ENCODE measurements at regions not wholly inside any gene's neighbourhood (a gene's known extent, or its start where the extent isn't known, plus 50 kb on each side); places are given as distances from the start of the nearest gene placed in this dataset.

- 0 out of 3 replicates have a peak, but pooled peaks have one; percentile 22 for ATAC-seq
- TF ChIP-seq CSRNP3 (CRISPR knock-in tag; IDR thresholded peaks at IDR 0.05) = no peak
- no peak for TF ChIP-seq PPARA (CRISPR knock-in tag; IDR thresholded peaks at IDR 0.05; ENCODE audit: borderline replicate concordance)
- no peak for TF ChIP-seq ZNF565 (CRISPR knock-in tag; conservative IDR thresholded peaks at IDR 0.05; ENCODE audit: low read depth)
- TF ChIP-seq ZFP30 (CRISPR knock-in tag; IDR thresholded peaks at IDR 0.05) = no peak
- TF ChIP-seq, protein P1, sequence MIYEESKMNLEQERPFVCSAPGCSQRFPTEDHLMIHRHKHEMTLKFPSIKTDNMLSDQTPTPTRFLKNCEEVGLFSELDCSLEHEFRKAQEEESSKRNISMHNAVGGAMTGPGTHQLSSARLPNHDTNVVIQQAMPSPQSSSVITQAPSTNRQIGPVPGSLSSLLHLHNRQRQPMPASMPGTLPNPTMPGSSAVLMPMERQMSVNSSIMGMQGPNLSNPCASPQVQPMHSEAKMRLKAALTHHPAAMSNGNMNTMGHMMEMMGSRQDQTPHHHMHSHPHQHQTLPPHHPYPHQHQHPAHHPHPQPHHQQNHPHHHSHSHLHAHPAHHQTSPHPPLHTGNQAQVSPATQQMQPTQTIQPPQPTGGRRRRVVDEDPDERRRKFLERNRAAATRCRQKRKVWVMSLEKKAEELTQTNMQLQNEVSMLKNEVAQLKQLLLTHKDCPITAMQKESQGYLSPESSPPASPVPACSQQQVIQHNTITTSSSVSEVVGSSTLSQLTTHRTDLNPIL (CRISPR knock-in tag; IDR thresholded peaks at IDR 0.05; ENCODE audit: low read depth) = no peak
- TF ChIP-seq CSDC2 (CRISPR knock-in tag; IDR thresholded peaks at IDR 0.05) = no peak
- TF ChIP-seq SNAI2 (CRISPR knock-in tag; IDR thresholded peaks at IDR 0.05) = no peak
- TF ChIP-seq ESRRG (CRISPR knock-in tag; IDR thresholded peaks at IDR 0.05) = no peak
- TF ChIP-seq PATZ1 (CRISPR knock-in tag; IDR thresholded peaks at IDR 0.05; ENCODE audit: borderline replicate concordance) = no peak
- no peak for TF ChIP-seq RARB (CRISPR knock-in tag; IDR thresholded peaks at IDR 0.05)
- no peak for TF ChIP-seq ZC3H10 (CRISPR knock-in tag; IDR thresholded peaks at IDR 0.05)
- TF ChIP-seq TOX (CRISPR knock-in tag; IDR thresholded peaks at IDR 0.05; ENCODE audit: borderline replicate concordance) = no peak
- TF ChIP-seq ZFP3 (CRISPR knock-in tag; IDR thresholded peaks at IDR 0.05) = no peak
- TF ChIP-seq TCF4 (CRISPR knock-in tag; IDR thresholded peaks at IDR 0.05; ENCODE audit: borderline replicate concordance) = no peak
- TF ChIP-seq OSR1 (CRISPR knock-in tag; IDR thresholded peaks at IDR 0.05) = no peak
- no peak for TF ChIP-seq GLIS3 (CRISPR knock-in tag; IDR thresholded peaks at IDR 0.05)
- TF ChIP-seq BACH2 (CRISPR knock-in tag; IDR thresholded peaks at IDR 0.05; ENCODE audit: borderline replicate concordance) = no peak
- TF ChIP-seq, protein P2, sequence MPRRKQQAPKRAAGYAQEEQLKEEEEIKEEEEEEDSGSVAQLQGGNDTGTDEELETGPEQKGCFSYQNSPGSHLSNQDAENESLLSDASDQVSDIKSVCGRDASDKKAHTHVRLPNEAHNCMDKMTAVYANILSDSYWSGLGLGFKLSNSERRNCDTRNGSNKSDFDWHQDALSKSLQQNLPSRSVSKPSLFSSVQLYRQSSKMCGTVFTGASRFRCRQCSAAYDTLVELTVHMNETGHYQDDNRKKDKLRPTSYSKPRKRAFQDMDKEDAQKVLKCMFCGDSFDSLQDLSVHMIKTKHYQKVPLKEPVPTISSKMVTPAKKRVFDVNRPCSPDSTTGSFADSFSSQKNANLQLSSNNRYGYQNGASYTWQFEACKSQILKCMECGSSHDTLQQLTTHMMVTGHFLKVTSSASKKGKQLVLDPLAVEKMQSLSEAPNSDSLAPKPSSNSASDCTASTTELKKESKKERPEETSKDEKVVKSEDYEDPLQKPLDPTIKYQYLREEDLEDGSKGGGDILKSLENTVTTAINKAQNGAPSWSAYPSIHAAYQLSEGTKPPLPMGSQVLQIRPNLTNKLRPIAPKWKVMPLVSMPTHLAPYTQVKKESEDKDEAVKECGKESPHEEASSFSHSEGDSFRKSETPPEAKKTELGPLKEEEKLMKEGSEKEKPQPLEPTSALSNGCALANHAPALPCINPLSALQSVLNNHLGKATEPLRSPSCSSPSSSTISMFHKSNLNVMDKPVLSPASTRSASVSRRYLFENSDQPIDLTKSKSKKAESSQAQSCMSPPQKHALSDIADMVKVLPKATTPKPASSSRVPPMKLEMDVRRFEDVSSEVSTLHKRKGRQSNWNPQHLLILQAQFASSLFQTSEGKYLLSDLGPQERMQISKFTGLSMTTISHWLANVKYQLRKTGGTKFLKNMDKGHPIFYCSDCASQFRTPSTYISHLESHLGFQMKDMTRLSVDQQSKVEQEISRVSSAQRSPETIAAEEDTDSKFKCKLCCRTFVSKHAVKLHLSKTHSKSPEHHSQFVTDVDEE (CRISPR knock-in tag; IDR thresholded peaks at IDR 0.05) = no peak
- TF ChIP-seq ZNF8 (CRISPR knock-in tag; IDR thresholded peaks at IDR 0.05) = no peak
- TF ChIP-seq, protein P3, sequence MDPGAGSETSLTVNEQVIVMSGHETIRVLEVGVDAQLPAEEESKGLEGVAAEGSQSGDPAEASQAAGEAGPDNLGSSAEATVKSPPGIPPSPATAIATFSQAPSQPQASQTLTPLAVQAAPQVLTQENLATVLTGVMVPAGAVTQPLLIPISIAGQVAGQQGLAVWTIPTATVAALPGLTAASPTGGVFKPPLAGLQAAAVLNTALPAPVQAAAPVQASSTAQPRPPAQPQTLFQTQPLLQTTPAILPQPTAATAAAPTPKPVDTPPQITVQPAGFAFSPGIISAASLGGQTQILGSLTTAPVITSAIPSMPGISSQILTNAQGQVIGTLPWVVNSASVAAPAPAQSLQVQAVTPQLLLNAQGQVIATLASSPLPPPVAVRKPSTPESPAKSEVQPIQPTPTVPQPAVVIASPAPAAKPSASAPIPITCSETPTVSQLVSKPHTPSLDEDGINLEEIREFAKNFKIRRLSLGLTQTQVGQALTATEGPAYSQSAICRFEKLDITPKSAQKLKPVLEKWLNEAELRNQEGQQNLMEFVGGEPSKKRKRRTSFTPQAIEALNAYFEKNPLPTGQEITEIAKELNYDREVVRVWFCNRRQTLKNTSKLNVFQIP (CRISPR knock-in tag; IDR thresholded peaks at IDR 0.05; ENCODE audit: borderline replicate concordance, low read depth) = no peak
Measured at GRCh38 chr18:72692086-72692485, 147.9 kb upstream of the CBLN2 start.

GRCh38 chr18:72687736-72688135 lies 143.6 kb upstream of the CBLN2 start:
- no peak for ATAC-seq
- TF ChIP-seq ISL1 (CRISPR knock-in tag; IDR thresholded peaks at IDR 0.05) (no peak), BACH2 (CRISPR knock-in tag; IDR thresholded peaks at IDR 0.05; ENCODE audit: borderline replicate concordance) (no peak), ZFP3 (CRISPR knock-in tag; IDR thresholded peaks at IDR 0.05) (no peak), ZFP30 (CRISPR knock-in tag; IDR thresholded peaks at IDR 0.05) (no peak), ZNF70 (CRISPR knock-in tag; IDR thresholded peaks at IDR 0.05) (no peak), OSR1 (CRISPR knock-in tag; IDR thresholded peaks at IDR 0.05) (no peak), CSRNP3 (CRISPR knock-in tag; IDR thresholded peaks at IDR 0.05) (no peak), ZNF8 (CRISPR knock-in tag; IDR thresholded peaks at IDR 0.05) (no peak), RARB (CRISPR knock-in tag; IDR thresholded peaks at IDR 0.05) (no peak), ZC3H10 (CRISPR knock-in tag; IDR thresholded peaks at IDR 0.05) (no peak), ZNF565 (CRISPR knock-in tag; conservative IDR thresholded peaks at IDR 0.05; ENCODE audit: low read depth) (no peak)
- TF ChIP-seq, protein P2 (CRISPR knock-in tag; IDR thresholded peaks at IDR 0.05) = no peak
- TF ChIP-seq, protein P1 (CRISPR knock-in tag; IDR thresholded peaks at IDR 0.05; ENCODE audit: low read depth) = no peak
- TF ChIP-seq, protein P3 (CRISPR knock-in tag; IDR thresholded peaks at IDR 0.05; ENCODE audit: borderline replicate concordance, low read depth) = no peak

Measured in SK-N-SH treated with all-trans-retinoic acid at 6 μM for 48 hours (cell line).